Kidney epithelial cell (primary cell): ENCODE measurements at regions not wholly inside any gene's neighbourhood (a gene's known extent, or its start where the extent isn't known, plus 50 kb on each side); places are given as distances from the start of the nearest gene placed in this dataset.
A peak's percentile ranks its signal among the peaks of the same experiment; 100 is the strongest.

Source experiments
- DNase-seq: peaks from one replicate; pipeline ENCODE4 v3.0.0-alpha.2; 2010; ENCODE audit warnings: low read depth
- H3K27me3 ChIP-seq: 2 replicates; pipeline ENCODE4 v1.6.0; 2011; ENCODE audit warnings: low read length; ENCODE audit not compliant: control insufficient read depth, insufficient read depth
- H3K36me3 ChIP-seq: 2 replicates; pipeline ENCODE4 v1.5.1; 2011; ENCODE audit warnings: low read length; ENCODE audit not compliant: control insufficient read depth, insufficient read depth
- H3K4me3 ChIP-seq: 2 replicates; pipeline ENCODE4 v1.5.1; 2011; ENCODE audit warnings: low read depth, mild to moderate bottlenecking, control low read depth, low read length
- TF ChIP-seq, protein P1 (sequence below): IDR thresholded peaks from 2 replicates; pipeline ENCODE4 v1.5.1; 2011; ENCODE audit warnings: mild to moderate bottlenecking, moderate library complexity, low read length, control low read depth, inconsistent platforms; ENCODE audit not compliant: insufficient read depth, poor library complexity, severe bottlenecking

DNA sequence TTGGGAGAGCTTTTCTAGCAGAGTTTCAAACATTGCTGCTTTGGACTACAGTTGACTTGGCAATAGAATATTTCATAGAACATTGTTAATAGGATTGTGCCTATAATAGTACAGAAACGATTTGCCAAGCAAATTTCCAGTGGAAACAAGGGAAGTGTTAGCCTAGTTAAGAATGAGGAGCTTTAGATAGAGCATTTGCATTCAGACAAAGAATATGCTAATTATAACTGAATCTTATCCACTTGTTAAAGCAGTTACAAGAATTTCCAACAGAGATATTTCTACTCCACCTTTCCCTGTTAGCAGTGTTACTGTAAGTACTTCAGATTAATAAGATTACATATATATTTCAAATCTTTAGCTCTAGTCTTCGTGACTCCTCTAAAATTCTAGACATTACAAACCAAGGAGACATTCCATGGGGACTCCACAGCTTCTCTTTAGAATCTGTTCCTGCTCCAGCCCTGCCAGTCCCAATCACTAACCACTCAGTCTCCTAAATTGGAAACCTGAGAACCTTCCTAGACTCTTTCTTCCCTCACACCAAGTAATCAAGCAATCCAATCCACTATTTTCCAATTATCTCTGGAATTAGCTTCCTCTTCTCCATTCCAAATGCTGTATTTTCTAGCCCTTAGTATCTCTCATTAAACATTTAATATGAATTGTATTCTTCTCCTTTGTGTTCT lies 141.8 kb upstream of the PBX1 start:
- no peak for DNase-seq
- TF ChIP-seq, protein P1, sequence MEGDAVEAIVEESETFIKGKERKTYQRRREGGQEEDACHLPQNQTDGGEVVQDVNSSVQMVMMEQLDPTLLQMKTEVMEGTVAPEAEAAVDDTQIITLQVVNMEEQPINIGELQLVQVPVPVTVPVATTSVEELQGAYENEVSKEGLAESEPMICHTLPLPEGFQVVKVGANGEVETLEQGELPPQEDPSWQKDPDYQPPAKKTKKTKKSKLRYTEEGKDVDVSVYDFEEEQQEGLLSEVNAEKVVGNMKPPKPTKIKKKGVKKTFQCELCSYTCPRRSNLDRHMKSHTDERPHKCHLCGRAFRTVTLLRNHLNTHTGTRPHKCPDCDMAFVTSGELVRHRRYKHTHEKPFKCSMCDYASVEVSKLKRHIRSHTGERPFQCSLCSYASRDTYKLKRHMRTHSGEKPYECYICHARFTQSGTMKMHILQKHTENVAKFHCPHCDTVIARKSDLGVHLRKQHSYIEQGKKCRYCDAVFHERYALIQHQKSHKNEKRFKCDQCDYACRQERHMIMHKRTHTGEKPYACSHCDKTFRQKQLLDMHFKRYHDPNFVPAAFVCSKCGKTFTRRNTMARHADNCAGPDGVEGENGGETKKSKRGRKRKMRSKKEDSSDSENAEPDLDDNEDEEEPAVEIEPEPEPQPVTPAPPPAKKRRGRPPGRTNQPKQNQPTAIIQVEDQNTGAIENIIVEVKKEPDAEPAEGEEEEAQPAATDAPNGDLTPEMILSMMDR, result no peak
- no peaks in the 10 kb centered on the region for H3K27me3 ChIP-seq
- no peaks in the 10 kb centered on the region for H3K36me3 ChIP-seq
- H3K4me3 ChIP-seq, result no peak overlapping the region

DNA sequence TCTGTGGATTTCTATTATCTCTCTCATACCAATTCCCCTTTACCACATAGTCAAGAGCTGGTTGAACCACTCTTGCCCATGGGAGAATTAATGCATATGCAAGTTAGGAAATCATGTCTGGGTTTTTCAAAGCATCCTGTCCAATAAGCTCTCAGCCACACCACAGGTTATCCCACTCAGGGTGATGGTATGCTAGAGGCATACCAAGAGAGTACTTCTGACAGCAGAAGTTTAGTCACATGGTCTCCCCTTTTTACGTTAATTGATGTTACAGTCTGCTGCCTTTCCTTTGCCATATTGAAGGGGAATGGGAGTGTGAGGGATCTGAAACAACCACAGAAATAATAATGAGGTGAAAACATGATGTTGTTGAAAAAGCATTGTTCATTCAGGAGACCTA lies 135.8 kb upstream of the PBX1 start:
- H3K36me3 ChIP-seq, result no peaks in the 10 kb centered on the region
- no peak overlapping the region for H3K4me3 ChIP-seq
- H3K27me3 ChIP-seq, result no peaks in the 10 kb centered on the region
- DNase-seq, result no peak
- TF ChIP-seq, protein P1, result no peak

GRCh38 chr1:164433141-164433817 lies 125.7 kb upstream of the PBX1 start:
- Histone ChIP-seq H3K36me3 (no peaks in the 10 kb centered on the region), H3K27me3 (no peaks in the 10 kb centered on the region), H3K4me3 (no peak overlapping the region)
- TF ChIP-seq, protein P1, result no peak
- no peak for DNase-seq

DNA sequence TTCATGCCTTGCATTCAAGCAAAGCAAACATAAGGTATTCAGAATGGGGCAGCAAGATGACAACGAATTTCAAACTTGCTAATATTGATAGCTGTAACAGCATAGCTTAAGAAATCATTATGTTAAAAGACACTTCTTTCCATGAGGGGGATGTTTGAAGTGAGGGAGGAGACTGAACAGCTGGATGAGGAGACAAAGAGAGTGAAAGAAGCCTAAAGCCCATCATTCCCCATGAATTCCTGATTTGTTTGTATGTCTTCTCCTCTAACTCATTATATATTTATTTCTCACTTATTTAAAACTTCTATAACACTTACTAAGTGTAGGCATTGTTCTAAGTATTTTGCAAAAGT lies 125.2 kb upstream of the PBX1 start:
- H3K4me3 ChIP-seq, result no peak overlapping the region
- DNase-seq, result no peak
- H3K27me3 ChIP-seq, result no peaks in the 10 kb centered on the region
- TF ChIP-seq, protein P1, result no peak
- no peaks in the 10 kb centered on the region for H3K36me3 ChIP-seq

- Histone ChIP-seq H3K36me3 (no peaks in the 10 kb centered on the region), H3K27me3 (no peaks in the 10 kb centered on the region), H3K4me3 (no peak overlapping the region)
- TF ChIP-seq, protein P1, result peak; percentile 38
- DNase-seq, result no peak
Measured at GRCh38 chr1:164440232-164440631, 118.8 kb upstream of the PBX1 start.

DNA sequence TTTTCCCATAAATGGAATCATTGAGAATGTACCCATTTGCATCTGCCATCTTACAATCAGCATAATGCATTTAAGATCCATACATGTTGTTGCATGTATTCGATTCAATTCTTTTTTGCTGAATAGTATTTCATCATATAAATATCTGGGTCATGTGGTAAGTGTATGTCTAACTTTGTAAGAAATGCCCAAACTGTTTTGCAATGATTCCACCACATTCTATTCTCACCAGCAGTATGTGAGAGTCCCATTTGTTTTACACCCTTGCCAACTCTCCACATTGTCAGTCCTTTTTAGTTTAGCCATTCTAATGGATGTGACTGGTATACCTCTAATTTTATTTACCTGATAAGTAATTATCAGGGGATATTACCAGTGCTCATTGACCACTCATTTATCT lies 115.8 kb upstream of the PBX1 start:
- Histone ChIP-seq H3K27me3 (no peaks in the 10 kb centered on the region), H3K4me3 (no peak overlapping the region), H3K36me3 (no peaks in the 10 kb centered on the region)
- TF ChIP-seq, protein P1, result no peak
- DNase-seq, result no peak
